Neural cell (in vitro differentiated cells): ENCODE measurements at regions not wholly inside any gene's neighbourhood (a gene's known extent, or its start where the extent isn't known, plus 50 kb on each side); places are given as distances from the start of the nearest gene placed in this dataset.

Source experiments
- CTCF ChIP-seq: fragments of 450-650 bp; IDR thresholded peaks from 2 replicates; pipeline ENCODE4 v1.5.1; 2014; ENCODE audit warnings: antibody characterized with exemption, mild to moderate bottlenecking, moderate library complexity; ENCODE audit not compliant: poor library complexity, severe bottlenecking
- EP300 ChIP-seq: fragments of 450-650 bp; conservative IDR thresholded peaks from 2 replicates; pipeline ENCODE4 v1.6.1; 2014; ENCODE audit warnings: antibody characterized with exemption, mild to moderate bottlenecking, moderate library complexity; ENCODE audit not compliant: poor library complexity, severe bottlenecking
- EZH2 ChIP-seq: fragments of 200-600, 300-800 bp; shearing (Covaris generic), sonication (generic); IDR thresholded peaks from 2 replicates; pipeline ENCODE4 v1.6.1; 2014; ENCODE audit warnings: antibody characterized with exemption, low read length, borderline replicate concordance, mild to moderate bottlenecking; ENCODE audit not compliant: insufficient read depth, poor library complexity, severe bottlenecking
- POLR2AphosphoS5 ChIP-seq: IDR thresholded peaks from 2 replicates; pipeline ENCODE4 v1.6.1; 2012
- RAD21 ChIP-seq: fragments of 450-650 bp; conservative IDR thresholded peaks from 2 replicates; pipeline ENCODE4 v1.6.1; 2014; ENCODE audit warnings: antibody characterized with exemption, mild to moderate bottlenecking, moderate library complexity
- REST ChIP-seq: IDR thresholded peaks from 2 replicates; pipeline ENCODE4 v1.6.1; 2012; ENCODE audit warnings: borderline replicate concordance
- TAF1 ChIP-seq: IDR thresholded peaks from 2 replicates; pipeline ENCODE4 v1.6.1; 2012; ENCODE audit warnings: low read depth

- TF ChIP-seq EZH2 (no peak), CTCF (no peak), RAD21 (no peak), POLR2AphosphoS5 (no peak), REST (no peak), TAF1 (no peak), EP300 (no peak)
These were observed 56.1 kb downstream of the RMI2 start for GRCh38 chr16:11401161-11402050.
